IPS-18a (cell line): ENCODE measurements at regions not wholly inside any gene's neighbourhood (a gene's known extent, or its start where the extent isn't known, plus 50 kb on each side); places are given as distances from the start of the nearest gene placed in this dataset.

Experiments used
- H3K27ac ChIP-seq: one replicate; pipeline ENCODE4 v1.5.1; 2013; ENCODE audit warnings: low read length
- H3K27me3 ChIP-seq: one replicate; pipeline ENCODE4 v1.6.1; 2013; ENCODE audit warnings: mild to moderate bottlenecking, low read length; ENCODE audit not compliant: control insufficient read depth, insufficient read depth
- H3K36me3 ChIP-seq: one replicate; pipeline ENCODE4 v1.6.1; 2013; ENCODE audit warnings: low read depth, low read length; ENCODE audit not compliant: control insufficient read depth
- H3K4me1 ChIP-seq: one replicate; pipeline ENCODE4 v1.6.1; 2013; ENCODE audit warnings: low read depth, low read length; ENCODE audit not compliant: control insufficient read depth
- H3K4me3 ChIP-seq: one replicate; pipeline ENCODE4 v1.5.1; 2013; ENCODE audit warnings: low read length
- H3K9ac ChIP-seq: one replicate; pipeline ENCODE4 v1.6.1; 2013; ENCODE audit warnings: mild to moderate bottlenecking, low read length, moderate library complexity
- H3K9me3 ChIP-seq: one replicate; pipeline ENCODE4 v1.6.1; 2013; ENCODE audit warnings: low read depth, low read length; ENCODE audit not compliant: control insufficient read depth

- Histone ChIP-seq H3K4me3 (no peak overlapping the region), H3K27ac (no peak overlapping the region), H3K9me3 (no peaks in the 10 kb centered on the region), H3K36me3 (no peaks in the 10 kb centered on the region), H3K9ac (no peak overlapping the region), H3K27me3 (no peaks in the 10 kb centered on the region), H3K4me1 (peaks cover 13% of the 10 kb centered on the region)
Measured at GRCh38 chr12:30846776-30847175, 79.8 kb upstream of the TSPAN11 start.

- Histone ChIP-seq H3K27ac (no peak overlapping the region), H3K4me3 (no peak overlapping the region), H3K9me3 (no peaks in the 10 kb centered on the region), H3K9ac (no peak overlapping the region), H3K27me3 (no peaks in the 10 kb centered on the region), H3K36me3 (no peaks in the 10 kb centered on the region), H3K4me1 (peaks cover 13% of the 10 kb centered on the region)
Measured at GRCh38 chr12:30845676-30846075, 80.9 kb upstream of the TSPAN11 start.

GRCh38 chr12:30843211-30843610 lies 83.3 kb upstream of the TSPAN11 start:
- no peaks in the 10 kb centered on the region for H3K36me3 ChIP-seq
- no peaks in the 10 kb centered on the region for H3K27me3 ChIP-seq
- no peak overlapping the region for H3K27ac ChIP-seq
- H3K4me1 ChIP-seq: peaks cover 13% of the 10 kb centered on the region
- H3K9ac ChIP-seq: no peak overlapping the region
- no peak overlapping the region for H3K4me3 ChIP-seq
- no peaks in the 10 kb centered on the region for H3K9me3 ChIP-seq

GRCh38 chr12:30840715-30841114 lies 85.8 kb upstream of the TSPAN11 start:
- Histone ChIP-seq H3K36me3 (no peaks in the 10 kb centered on the region), H3K4me1 (peaks cover 13% of the 10 kb centered on the region), H3K4me3 (no peak overlapping the region), H3K9ac (no peak overlapping the region), H3K27ac (no peak overlapping the region), H3K9me3 (no peaks in the 10 kb centered on the region), H3K27me3 (no peaks in the 10 kb centered on the region)

GRCh38 chr12:30839643-30840220 lies 85.0 kb upstream of the CAPRIN2 start:
- no peak overlapping the region for H3K9ac ChIP-seq
- no peak overlapping the region for H3K27ac ChIP-seq
- H3K9me3 ChIP-seq: no peaks in the 10 kb centered on the region
- H3K36me3 ChIP-seq: no peaks in the 10 kb centered on the region
- H3K4me3 ChIP-seq: no peak overlapping the region
- no peaks in the 10 kb centered on the region for H3K27me3 ChIP-seq
- peaks cover 13% of the 10 kb centered on the region for H3K4me1 ChIP-seq

GRCh38 chr12:30837595-30837994 lies 82.8 kb upstream of the CAPRIN2 start:
- Histone ChIP-seq H3K27ac (no peak overlapping the region), H3K4me1 (no peaks in the 10 kb centered on the region), H3K36me3 (no peaks in the 10 kb centered on the region), H3K9me3 (no peaks in the 10 kb centered on the region), H3K27me3 (no peaks in the 10 kb centered on the region), H3K9ac (no peak overlapping the region), H3K4me3 (no peak overlapping the region)

GRCh38 chr12:30836656-30837445 lies 82.1 kb upstream of the CAPRIN2 start:
- H3K27me3 ChIP-seq: no peaks in the 10 kb centered on the region
- H3K9me3 ChIP-seq: no peaks in the 10 kb centered on the region
- H3K27ac ChIP-seq: no peak overlapping the region
- H3K9ac ChIP-seq: no peak overlapping the region
- no peaks in the 10 kb centered on the region for H3K4me1 ChIP-seq
- H3K36me3 ChIP-seq: no peaks in the 10 kb centered on the region
- H3K4me3 ChIP-seq: no peak overlapping the region

- Histone ChIP-seq H3K9ac (no peak overlapping the region), H3K4me3 (no peak overlapping the region), H3K27me3 (no peaks in the 10 kb centered on the region), H3K27ac (no peak overlapping the region), H3K4me1 (no peaks in the 10 kb centered on the region), H3K9me3 (no peaks in the 10 kb centered on the region), H3K36me3 (no peaks in the 10 kb centered on the region)
Measured at GRCh38 chr12:30835216-30835615, 80.5 kb upstream of the CAPRIN2 start.

GRCh38 chr12:30830751-30831150 lies 76.0 kb upstream of the CAPRIN2 start:
- Histone ChIP-seq H3K4me1 (no peaks in the 10 kb centered on the region), H3K27me3 (no peaks in the 10 kb centered on the region), H3K4me3 (no peak overlapping the region), H3K9ac (no peak overlapping the region), H3K36me3 (no peaks in the 10 kb centered on the region), H3K9me3 (no peaks in the 10 kb centered on the region), H3K27ac (no peak overlapping the region)

- Histone ChIP-seq H3K9me3 (no peaks in the 10 kb centered on the region), H3K4me1 (no peaks in the 10 kb centered on the region), H3K36me3 (no peaks in the 10 kb centered on the region), H3K4me3 (no peak overlapping the region), H3K27me3 (no peaks in the 10 kb centered on the region), H3K27ac (no peak overlapping the region), H3K9ac (no peak overlapping the region)
Measured at GRCh38 chr12:30829876-30830275, 75.1 kb upstream of the CAPRIN2 start.

GRCh38 chr12:30828686-30829085 lies 73.9 kb upstream of the CAPRIN2 start:
- Histone ChIP-seq H3K9me3 (no peaks in the 10 kb centered on the region), H3K36me3 (no peaks in the 10 kb centered on the region), H3K4me3 (no peak overlapping the region), H3K27ac (no peak overlapping the region), H3K4me1 (no peaks in the 10 kb centered on the region), H3K9ac (no peak overlapping the region), H3K27me3 (peaks cover 7% of the 10 kb centered on the region)
